GM12878 (cell line): ENCODE measurements at regions not wholly inside any gene's neighbourhood (a gene's known extent, or its start where the extent isn't known, plus 50 kb on each side); places are given as distances from the start of the nearest gene placed in this dataset.

Experiments
- ATAC-seq: fragments of 200-7000 bp; cut with Tn5 transposase; 3 replicates; pipeline ENCODE4 v1.9.1; 2020; ENCODE audit warnings: mild to moderate bottlenecking, moderate library complexity
- BruUV-seq: library from RNA; stranded (reverse); fragments of 400-500 nt; replicated peaks from 2 replicates; lab custom pipeline; 2021; lab: Mats Ljungman, UMichigan
- CTCF ChIA-PET: fragments of 300-600 bp; sonication (Branson Sonifier 250); formaldehyde crosslinking; extraction: SDS; loops from one replicate; lab custom pipeline; 2021; ENCODE audit warnings: inconsistent platforms; lab: Yijun Ruan, JAX
- POLR2A ChIA-PET: fragments of 350-600 bp; formaldehyde crosslinking; extraction: SDS; loops from one replicate; lab custom pipeline; 2021; ENCODE audit warnings: inconsistent platforms; lab: Charles Lee
- RAD21 ChIA-PET: fragments of 300-600 bp; sonication (Branson Sonifier 250); formaldehyde crosslinking; loops from one replicate; lab custom pipeline; 2023; ENCODE audit warnings: antibody characterized with exemption; ENCODE audit not compliant: unreplicated experiment; lab: Charles Lee
- SMC1A ChIA-PET: fragments of 300-600 bp; sonication (Branson Sonifier 250); formaldehyde crosslinking; loops from one replicate; lab custom pipeline; 2023; ENCODE audit not compliant: unreplicated experiment, uncharacterized antibody; lab: Charles Lee
- DNase-seq: peaks from one replicate; pipeline ENCODE4 v3.0.0-alpha.2; 2011; ENCODE audit warnings: low read depth, low spot score
- FAIRE-seq: peaks from 3 replicates; lab custom pipeline; 2011; peaks lifted over from hg19 to GRCh38; lab: Jason Lieb, UNC
- H2AFZ ChIP-seq: 2 replicates; pipeline ENCODE4 v1.6.0; 2011; ENCODE audit warnings: low read depth, low read length, control low read depth; ENCODE audit not compliant: control insufficient read depth
- H3K27ac ChIP-seq: 2 replicates; pipeline ENCODE4 v1.5.1; 2011; ENCODE audit warnings: control low read depth; ENCODE audit not compliant: control insufficient read depth, insufficient read depth
- H3K27me3 ChIP-seq, 2 experiments: replicated peaks in 1 of 2; 2 replicates each; pipeline versions ENCODE4 v1.6.0 to v1.6.1; 2011; ENCODE audit warnings: low read length in 1 of 2; ENCODE audit not compliant: control insufficient read depth in 2 of 2, insufficient read depth in 2 of 2
- H3K36me3 ChIP-seq, 2 experiments: 2 replicates each; pipeline ENCODE4 v1.5.1; 2011; ENCODE audit warnings: low read length in 1 of 2; ENCODE audit not compliant: control insufficient read depth in 2 of 2, insufficient read depth in 2 of 2
- H3K4me1 ChIP-seq: 2 replicates; pipeline ENCODE4 v1.6.1; 2011; ENCODE audit warnings: mild to moderate bottlenecking, low read length, moderate library complexity, mixed read lengths; ENCODE audit not compliant: control insufficient read depth, insufficient read depth
- H3K4me2 ChIP-seq: 2 replicates; pipeline ENCODE4 v1.6.0; 2011; ENCODE audit warnings: control low read depth; ENCODE audit not compliant: control insufficient read depth, insufficient read depth
- H3K4me3 ChIP-seq: fragments of 200-600 bp; sonication (generic); 2 replicates; pipeline ENCODE4 v1.5.1; 2016
- H3K79me2 ChIP-seq: 2 replicates; pipeline ENCODE4 v1.6.0; 2011; ENCODE audit warnings: low read length; ENCODE audit not compliant: control insufficient read depth, insufficient read depth
- H3K9ac ChIP-seq: 2 replicates; pipeline ENCODE4 v1.8.0; 2011; ENCODE audit warnings: low read length, control low read depth, mixed read lengths; ENCODE audit not compliant: control insufficient read depth, insufficient read depth
- H3K9me3 ChIP-seq: replicated peaks from 3 replicates; pipeline ENCODE4 v1.5.1; 2011; ENCODE audit warnings: mild to moderate bottlenecking, low read length; ENCODE audit not compliant: control insufficient read depth, insufficient read depth
- H4K20me1 ChIP-seq: 2 replicates; pipeline ENCODE4 v1.6.0; 2011; ENCODE audit not compliant: control insufficient read depth, insufficient read depth
- CHD2 ChIP-seq: IDR thresholded peaks from 2 replicates; pipeline ENCODE4 v1.6.1; 2011; ENCODE audit warnings: low read depth, low read length, improper control_type of control experiment, borderline replicate concordance
- EP300 ChIP-seq, 2 experiments: fragments of 150-350 bp in 1 of 2; IDR thresholded peaks; 2 replicates each; pipeline ENCODE4 v1.6.1; 2011 to 2012; ENCODE audit warnings: low read depth in 2 of 2, low read length in 2 of 2, borderline replicate concordance in 1 of 2, improper control_type of control experiment in 1 of 2, inconsistent platforms in 1 of 2; ENCODE audit not compliant: control insufficient read depth in 1 of 2
- MXI1 ChIP-seq: fragments of 150-350 bp; IDR thresholded peaks from 2 replicates; pipeline ENCODE4 v1.6.1; 2011; ENCODE audit warnings: low read depth, mild to moderate bottlenecking, inconsistent platforms, low read length, improper control_type of control experiment
- NBN ChIP-seq: fragments of 450-650 bp; IDR thresholded peaks from 2 replicates; pipeline ENCODE4 v1.6.1; 2016
- PKNOX1 ChIP-seq: fragments of 450-650 bp; IDR thresholded peaks from 2 replicates; pipeline ENCODE4 v1.6.1; 2016; ENCODE audit warnings: mild to moderate bottlenecking
- SUZ12 ChIP-seq: fragments of 200-600 bp; sonication (generic); IDR thresholded peaks from one replicate; pipeline ENCODE4 v1.6.1; 2018; ENCODE audit warnings: antibody characterized with exemption, mild to moderate bottlenecking; ENCODE audit not compliant: unreplicated experiment
- WRNIP1 ChIP-seq: IDR thresholded peaks from 2 replicates; pipeline ENCODE4 v1.6.1; 2011; ENCODE audit warnings: low read depth, low read length, improper control_type of control experiment, borderline replicate concordance
- YBX1 ChIP-seq: fragments of 450-650 bp; IDR thresholded peaks from 2 replicates; pipeline ENCODE4 v1.6.1; 2016; ENCODE audit warnings: antibody characterized with exemption
- ZNF274 ChIP-seq: IDR thresholded peaks from one replicate; pipeline ENCODE4 v1.8.0; 2011; ENCODE audit not compliant: insufficient read length, insufficient read depth
- WGBS: methylation state at CpG from one replicate; pipeline ENCODE4 v1.1.6; 2016; ENCODE audit warnings: low lambda C conversion rate; ENCODE audit not compliant: insufficient replicate concordance, insufficient coverage; ENCODE audit errors: missing lambda C conversion rate; 5-methylcytosine and 5-hydroxymethylcytosine counted together
- in situ Hi-C: fragments of 300-500 bp; cut with MboI; formaldehyde crosslinking; loops from 9 replicates; pipeline ENCODE4 v1.14.3; 2018; ENCODE audit warnings: mixed read lengths
- intact Hi-C: fragments of 100-400 bp; cut with micrococcal nuclease; formaldehyde crosslinking; loops from one replicate; pipeline ENCODE4 v1.14.2; 2022; ENCODE audit not compliant: unreplicated experiment

DNA sequence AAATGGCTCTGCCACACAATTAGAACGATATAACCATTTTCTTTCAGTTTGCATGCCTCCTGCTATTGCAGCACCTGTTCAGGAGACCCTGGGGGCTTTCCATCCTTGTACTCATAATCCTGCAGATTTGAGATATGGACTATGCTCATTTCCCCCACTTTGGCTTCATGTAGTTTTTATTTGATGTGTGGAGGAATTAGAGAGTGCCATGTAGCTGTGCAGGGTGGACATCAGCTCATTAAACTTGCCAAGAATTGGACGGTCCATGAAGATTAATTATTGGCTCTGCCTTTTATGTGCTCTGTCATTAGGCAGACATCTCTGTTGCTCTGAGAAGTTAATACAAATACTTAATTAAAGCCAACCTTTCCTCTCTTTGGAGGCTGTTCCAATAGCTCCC lies 66.2 kb upstream of the CD83 start:
- TF ChIP-seq CHD2 (no peak), ZNF274 (no peak), NBN (no peak), EP300 (IDR thresholded peaks at IDR 0.05; ENCODE audit: borderline replicate concordance in 1 of 2, control insufficient read depth in 1 of 2, low read depth in 2 of 2, low read length in 2 of 2) (no peak), YBX1 (no peak), MXI1 (no peak), PKNOX1 (no peak), SUZ12 (no peak), WRNIP1 (no peak)
- no TSS peak for BruUV-seq
- DNase-seq (no peak), ATAC-seq (no peak), FAIRE-seq (no peak)
- Histone ChIP-seq H3K79me2 (no peaks in the 10 kb centered on the region), H3K4me2 (no peak overlapping the region), H3K36me3 (no peaks in the 10 kb centered on the region), H3K27ac (no peak overlapping the region), H2AFZ (no peak overlapping the region), H3K4me3 (no peak overlapping the region), H3K27me3 (peaks cover 2 to 5% of the 10 kb centered on the region in 2 experiments; a peak in 2 of 4 replicates), H3K4me1 (no peaks in the 10 kb centered on the region), H3K9me3 (no peaks in the 10 kb centered on the region; the same call in 2 of the 3 replicates), H4K20me1 (no peaks in the 10 kb centered on the region), H3K9ac (no peak overlapping the region)
- 49% methylated on average over 2 of the region's 2 CpGs for WGBS
- in situ Hi-C loops: no loop called here
- intact Hi-C loops: no loop called here
- RAD21 ChIA-PET: interaction anchor here (1.5 kb wide), 1 partner anchor 16 kb away, joined by 4 read pairs; no protein-coding TSS in a partner anchor
- CTCF ChIA-PET: interaction anchor here (0.7 to 5.7 kb wide), 5 partner anchors 7 to 143 kb away, joined by 3 to 52 read pairs (median 4); no protein-coding TSS in a partner anchor
- POLR2A ChIA-PET: no interaction called here
- SMC1A ChIA-PET: interaction anchor here (0.8 to 4.6 kb wide), 2 partner anchors 15 to 310 kb away, joined by 3 to 43 read pairs; no protein-coding TSS in a partner anchor
